SK-N-SH (cell line): ENCODE measurements at regions not wholly inside any gene's neighbourhood (a gene's known extent, or its start where the extent isn't known, plus 50 kb on each side); places are given as distances from the start of the nearest gene placed in this dataset.

Experiments used
- CTCF ChIA-PET: fragments of 300-600, 350-600 bp; formaldehyde crosslinking; extraction: SDS; loops from one replicate; lab custom pipeline; 2021; lab: Yijun Ruan, JAX
- POLR2A ChIA-PET: fragments of 350-600 bp; sonication (Branson Sonifier 250); formaldehyde crosslinking; extraction: SDS; loops from one replicate; lab custom pipeline; 2020; ENCODE audit warnings: antibody characterized with exemption, inconsistent platforms; lab: Yijun Ruan, JAX
- DNase-seq: peaks from one replicate; pipeline ENCODE4 v3.0.0; 2012
- H2AFZ ChIP-seq: fragments of 200-600 bp; sonication (generic); 2 replicates; pipeline ENCODE4 v1.8.1; 2016; ENCODE audit warnings: antibody characterized with exemption, mild to moderate bottlenecking, low read depth
- H3F3A ChIP-seq: fragments of 200-600 bp; sonication (generic); replicated peaks from 2 replicates; pipeline ENCODE3; 2016; ENCODE audit warnings: antibody characterized with exemption, mild to moderate bottlenecking; ENCODE audit not compliant: insufficient read depth
- H3K27ac ChIP-seq, 2 experiments: fragments of 200-500 bp in 1 of 2; fragments of 200-600 bp in 1 of 2; sonication (Bioruptor generic) in 1 of 2; sonication (generic), shearing (Covaris generic) in 1 of 2; 2 replicates each; pipeline versions ENCODE4 v1.5.1 to v1.6.1; 2014 to 2016; ENCODE audit warnings: low read depth in 2 of 2, inconsistent platforms in 1 of 2, low read length in 1 of 2, mild to moderate bottlenecking in 1 of 2, mixed read lengths in 1 of 2
- H3K27me3 ChIP-seq: fragments of 200-600 bp; sonication (generic), shearing (Covaris generic); 2 replicates; pipeline ENCODE4 v1.6.1; 2016; ENCODE audit warnings: mixed run types; ENCODE audit not compliant: insufficient read depth
- H3K36me3 ChIP-seq, 2 experiments: fragments of 200-500 bp in 1 of 2; fragments of 200-600 bp in 1 of 2; sonication (Bioruptor generic) in 1 of 2; sonication (generic) in 1 of 2; replicated peaks in 1 of 2; 2 replicates each; pipeline versions ENCODE3 to v1.5.1; 2014 to 2016; ENCODE audit warnings: low read length in 1 of 2, mild to moderate bottlenecking in 1 of 2; ENCODE audit not compliant: insufficient read depth in 2 of 2, control insufficient read depth in 1 of 2
- H3K4me1 ChIP-seq, 2 experiments: fragments of 200-500 bp in 1 of 2; fragments of 200-600 bp in 1 of 2; sonication (Bioruptor generic) in 1 of 2; sonication (generic), shearing (Covaris generic) in 1 of 2; 2 replicates each; pipeline versions ENCODE4 v1.5.1 to v1.6.1; 2014 to 2016; ENCODE audit warnings: low read depth in 1 of 2, low read length in 1 of 2, mixed run types in 1 of 2; ENCODE audit not compliant: insufficient read depth in 2 of 2, control insufficient read depth in 1 of 2
- H3K4me2 ChIP-seq: fragments of 200-600 bp; sonication (generic), shearing (Covaris generic); 2 replicates; pipeline ENCODE4 v1.6.1; 2017; ENCODE audit warnings: mixed run types
- H3K4me3 ChIP-seq, 2 experiments: fragments of 200-500 bp in 1 of 2; fragments of 200-600 bp in 1 of 2; sonication (Bioruptor generic) in 1 of 2; sonication (generic), shearing (Covaris generic) in 1 of 2; 2 replicates each; pipeline versions ENCODE4 v1.5.1 to v1.8.1; 2014 to 2016; ENCODE audit warnings: low read depth in 2 of 2, inconsistent platforms in 1 of 2, low read length in 1 of 2, mild to moderate bottlenecking in 1 of 2, mixed read lengths in 1 of 2, moderate library complexity in 1 of 2
- H3K79me2 ChIP-seq: fragments of 200-600 bp; sonication (generic); 2 replicates; pipeline ENCODE4 v1.8.1; 2017; ENCODE audit warnings: mild to moderate bottlenecking; ENCODE audit not compliant: insufficient read depth
- H3K9ac ChIP-seq: fragments of 200-600 bp; sonication (generic); 2 replicates; pipeline ENCODE4 v1.6.1; 2017; ENCODE audit warnings: mixed run types
- H3K9me2 ChIP-seq: fragments of 200-600 bp; sonication (generic); 2 replicates; pipeline ENCODE4 v1.6.1; 2017; ENCODE audit warnings: mixed run types
- H3K9me3 ChIP-seq: fragments of 200-600 bp; sonication (generic); 2 replicates; pipeline ENCODE4 v1.6.1; 2017; ENCODE audit warnings: mixed run types, mild to moderate bottlenecking, moderate library complexity
- H4K20me1 ChIP-seq: fragments of 200-600 bp; sonication (generic); 2 replicates; pipeline ENCODE4 v1.6.1; 2017; ENCODE audit warnings: mild to moderate bottlenecking, mixed run types; ENCODE audit not compliant: insufficient read depth
- FOSL2 ChIP-seq: IDR thresholded peaks from 2 replicates; pipeline ENCODE4 v1.4.0; 2012; ENCODE audit warnings: low read depth, mild to moderate bottlenecking, moderate library complexity, borderline replicate concordance
- FOXM1 ChIP-seq: IDR thresholded peaks from 2 replicates; pipeline ENCODE4 v1.4.0; 2012; ENCODE audit warnings: low read depth, mild to moderate bottlenecking
- GABPA ChIP-seq: IDR thresholded peaks from 2 replicates; pipeline ENCODE4 v1.4.0; 2012; ENCODE audit warnings: low read depth, mild to moderate bottlenecking
- GATA2 ChIP-seq: sonication (generic); formaldehyde crosslinking; IDR thresholded peaks from 2 replicates; pipeline ENCODE4 v1.5.0; 2020; ENCODE audit warnings: mild to moderate bottlenecking, missing genetic modification reagents
- MEF2A ChIP-seq: IDR thresholded peaks from 2 replicates; pipeline ENCODE4 v1.4.0; 2012; ENCODE audit warnings: low read depth, borderline replicate concordance
- NRF1 ChIP-seq: IDR thresholded peaks from 2 replicates; pipeline ENCODE4 v1.6.1; 2012; ENCODE audit warnings: low read depth, mild to moderate bottlenecking, low read length
- POLR2AphosphoS5 ChIP-seq: IDR thresholded peaks from 2 replicates; pipeline ENCODE4 v1.6.1; 2012; ENCODE audit warnings: low read depth, low read length
- RAD21 ChIP-seq: IDR thresholded peaks from 2 replicates; pipeline ENCODE4 v1.6.1; 2012; ENCODE audit warnings: mild to moderate bottlenecking, low read length
- RCOR1 ChIP-seq: fragments of 150-350 bp; IDR thresholded peaks from 2 replicates; pipeline ENCODE4 v1.6.1; 2017; ENCODE audit warnings: antibody characterized with exemption, low read length
- REST ChIP-seq: IDR thresholded peaks from 2 replicates; pipeline ENCODE4 v1.6.1; 2012; ENCODE audit warnings: mild to moderate bottlenecking, low read depth, low read length, moderate library complexity
- RFX5 ChIP-seq: IDR thresholded peaks from 2 replicates; pipeline ENCODE4 v1.6.1; 2012; ENCODE audit warnings: mild to moderate bottlenecking, improper control_type of control experiment, low read length
- SMC3 ChIP-seq: IDR thresholded peaks from 2 replicates; pipeline ENCODE4 v1.6.1; 2012; ENCODE audit warnings: low read depth, low read length, improper control_type of control experiment
- TCF12 ChIP-seq: IDR thresholded peaks from 2 replicates; pipeline ENCODE4 v1.4.0; 2012
- TEAD4 ChIP-seq: IDR thresholded peaks from 2 replicates; pipeline ENCODE4 v1.4.0; 2012; ENCODE audit warnings: mild to moderate bottlenecking, borderline replicate concordance; ENCODE audit not compliant: insufficient read depth
- USF2 ChIP-seq: fragments of 150-350 bp; IDR thresholded peaks from 2 replicates; pipeline ENCODE4 v1.6.1; 2017; ENCODE audit warnings: antibody characterized with exemption, low read length, low read depth, borderline replicate concordance
- ZBTB33 ChIP-seq: IDR thresholded peaks from 2 replicates; pipeline ENCODE4 v1.4.0; 2012; ENCODE audit warnings: low read depth, borderline replicate concordance
- WGBS: methylation state at CpG from one replicate; pipeline ENCODE4 v1.1.6; 2017; ENCODE audit warnings: low lambda C conversion rate; 5-methylcytosine and 5-hydroxymethylcytosine counted together

GRCh38 chr7:49255054-49255453 lies 330.7 kb downstream of the CDC14C start:
- CTCF ChIA-PET, result no interaction called here
- WGBS, result 0% methylated on average over 3 of the region's 3 CpGs
- no peak for DNase-seq

More at GRCh38 chr7:49255054-49255453, 330.7 kb downstream of the CDC14C start:
- Histone ChIP-seq H3K4me1 (no peaks in the 10 kb centered on the region), H3K4me3 (no peak overlapping the region), H3K4me2 (no peak overlapping the region), H3K9ac (no peak overlapping the region), H4K20me1 (no peaks in the 10 kb centered on the region), H2AFZ (no peak overlapping the region; the same call in 1 of the 2 replicates), H3K9me2 (0 out of 2 replicates have a peak, but pooled peaks cover 4% of the 10 kb centered on the region), H3K9me3 (no peaks in the 10 kb centered on the region)
- POLR2A ChIA-PET, result no interaction called here
- TF ChIP-seq TEAD4 (no peak), FOSL2 (no peak), RAD21 (no peak), GATA2 (no peak), USF2 (no peak), MEF2A (no peak), POLR2AphosphoS5 (no peak), RCOR1 (no peak), SMC3 (no peak), NRF1 (no peak), ZBTB33 (no peak), FOXM1 (no peak), RFX5 (no peak), TCF12 (no peak), GABPA (no peak), REST (no peak)
- TF ChIP-seq, all 33 proteins: peak for 0
- H3K36me3 ChIP-seq, result no peaks in the 10 kb centered on the region
- no peaks in the 10 kb centered on the region for H3F3A ChIP-seq
- no peak overlapping the region for H3K27ac ChIP-seq
- no peaks in the 10 kb centered on the region for H3K79me2 ChIP-seq
- 0 out of 2 replicates have a peak, but pooled peaks cover 4% of the 10 kb centered on the region for H3K27me3 ChIP-seq
